K562 (cell line): ENCODE measurements at regions not wholly inside any gene's neighbourhood (a gene's known extent, or its start where the extent isn't known, plus 50 kb on each side); places are given as distances from the start of the nearest gene placed in this dataset.

ENCODE experiments used
- BRD4 ChIP-seq: fragments of 200-600 bp; sonication (generic); IDR thresholded peaks from 2 replicates; pipeline ENCODE4 v1.6.1; 2017; ENCODE audit warnings: inconsistent platforms
- CC2D1A ChIP-seq: fragments of 450-650 bp; IDR thresholded peaks from 2 replicates; pipeline ENCODE4 v1.6.1; 2017; ENCODE audit warnings: mild to moderate bottlenecking
- CHD1 ChIP-seq: fragments of 200-600 bp; sonication (generic); IDR thresholded peaks from one replicate; pipeline ENCODE4 v1.6.1; 2012; ENCODE audit warnings: mild to moderate bottlenecking, moderate library complexity, low read length, inconsistent platforms
- CSDE1 ChIP-seq, 2 experiments: fragments of 450-650 bp; IDR thresholded peaks; 2 replicates each; pipeline ENCODE4 v1.6.1; 2016; ENCODE audit warnings: mild to moderate bottlenecking in 1 of 2
- FOXK2 ChIP-seq, 2 experiments: fragments of 450-650 bp; IDR thresholded peaks in 1 of 2; conservative IDR thresholded peaks in 1 of 2; 2 replicates each; pipeline ENCODE4 v1.6.1; 2016; ENCODE audit warnings: low read depth in 2 of 2, mild to moderate bottlenecking in 1 of 2
- KDM1A ChIP-seq, 2 experiments: fragments of 450-650 bp; IDR thresholded peaks; 2 replicates each; pipeline ENCODE4 v1.6.1; 2016; ENCODE audit warnings: mild to moderate bottlenecking in 2 of 2
- NONO ChIP-seq, 2 experiments: fragments of 200-400 bp in 1 of 2; fragments of 450-650 bp in 1 of 2; formaldehyde crosslinking in 1 of 2; IDR thresholded peaks; 2 replicates each; pipeline ENCODE4 v1.6.1; 2017; ENCODE audit warnings: low read depth in 2 of 2, mild to moderate bottlenecking in 2 of 2, moderate library complexity in 2 of 2, low read length in 1 of 2
- PTBP1 ChIP-seq: fragments of 200-400 bp; formaldehyde crosslinking; IDR thresholded peaks from 2 replicates; pipeline ENCODE4 v1.6.1; 2017; ENCODE audit warnings: low read depth, low read length
- SAFB ChIP-seq: fragments of 200-400 bp; formaldehyde crosslinking; IDR thresholded peaks from 2 replicates; pipeline ENCODE4 v1.6.1; 2017; ENCODE audit warnings: low read depth, low read length, borderline replicate concordance
- TAL1 ChIP-seq: fragments of 450-650 bp; IDR thresholded peaks from 2 replicates; pipeline ENCODE4 v1.6.1; 2016; ENCODE audit warnings: mild to moderate bottlenecking
- TF ChIP-seq, protein P1 (sequence below): fragments of 250-450 bp; sonication (Bioruptor Pico); IDR thresholded peaks from 2 replicates; pipeline ENCODE4 v1.5.0; 2022; ENCODE audit warnings: mild to moderate bottlenecking
- TF ChIP-seq, protein P2 (sequence below): fragments of 250-450 bp; sonication (Bioruptor Pico); IDR thresholded peaks from 2 replicates; pipeline ENCODE4 v1.8.0; 2022; ENCODE audit warnings: inconsistent platforms, mild to moderate bottlenecking, moderate library complexity, borderline replicate concordance
- TF ChIP-seq, protein P3 (sequence below): sonication (generic); formaldehyde crosslinking; IDR thresholded peaks from 2 replicates; pipeline ENCODE4 v1.8.0; 2022; ENCODE audit warnings: mild to moderate bottlenecking, missing genetic modification reagents

DNA sequence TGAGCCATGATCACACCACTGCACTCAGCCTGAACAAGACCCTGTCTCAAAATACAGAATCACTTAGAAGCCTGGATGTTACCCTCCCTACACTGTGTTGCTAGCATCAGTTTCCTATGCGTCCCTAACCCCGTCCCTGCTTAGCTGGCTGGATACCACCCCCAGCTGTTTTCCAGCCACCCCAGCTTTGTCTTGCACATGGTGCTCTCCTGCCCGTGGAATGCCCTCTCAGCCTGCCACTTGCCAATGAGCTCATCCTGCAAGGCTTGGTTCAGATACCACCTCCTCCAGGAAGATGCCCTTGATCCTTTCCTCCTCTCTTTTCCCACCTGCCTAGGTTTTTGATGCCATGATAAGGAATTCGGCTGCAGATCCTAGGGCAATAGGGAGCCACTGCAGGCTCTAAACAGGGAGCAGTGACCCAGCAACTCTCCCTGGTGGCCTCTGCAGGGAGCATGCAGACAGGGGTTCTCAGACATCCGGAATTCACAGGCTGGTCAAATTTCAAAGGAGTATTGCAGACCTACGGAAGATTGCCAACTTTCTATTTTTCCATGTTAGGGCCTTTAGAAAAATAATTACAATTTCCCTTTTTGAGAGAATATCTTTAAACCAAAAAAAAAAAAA is 52.7 kb upstream of the WNT7B start (continued):
- TF ChIP-seq NONO (IDR thresholded peaks at IDR 0.05; ENCODE audit: low read depth in 2 of 2, low read length in 1 of 2) (no peak), KDM1A (IDR thresholded peaks at IDR 0.05) (peak in 1 of 2 experiments; percentile 41; a peak in 1 of 4 replicates), FOXK2 (conservative IDR thresholded peaks at IDR 0.05 in 1 of 2, IDR thresholded peaks at IDR 0.05 in 1 of 2; ENCODE audit: low read depth in 2 of 2) (no peak), SAFB (no peak), CSDE1 (IDR thresholded peaks at IDR 0.05) (no peak), CHD1 (no peak), CC2D1A (no peak), PTBP1 (peak; percentile 76; the same call in 1 of the 2 replicates), BRD4 (no peak), TAL1 (no peak)
- TF ChIP-seq, protein P1, sequence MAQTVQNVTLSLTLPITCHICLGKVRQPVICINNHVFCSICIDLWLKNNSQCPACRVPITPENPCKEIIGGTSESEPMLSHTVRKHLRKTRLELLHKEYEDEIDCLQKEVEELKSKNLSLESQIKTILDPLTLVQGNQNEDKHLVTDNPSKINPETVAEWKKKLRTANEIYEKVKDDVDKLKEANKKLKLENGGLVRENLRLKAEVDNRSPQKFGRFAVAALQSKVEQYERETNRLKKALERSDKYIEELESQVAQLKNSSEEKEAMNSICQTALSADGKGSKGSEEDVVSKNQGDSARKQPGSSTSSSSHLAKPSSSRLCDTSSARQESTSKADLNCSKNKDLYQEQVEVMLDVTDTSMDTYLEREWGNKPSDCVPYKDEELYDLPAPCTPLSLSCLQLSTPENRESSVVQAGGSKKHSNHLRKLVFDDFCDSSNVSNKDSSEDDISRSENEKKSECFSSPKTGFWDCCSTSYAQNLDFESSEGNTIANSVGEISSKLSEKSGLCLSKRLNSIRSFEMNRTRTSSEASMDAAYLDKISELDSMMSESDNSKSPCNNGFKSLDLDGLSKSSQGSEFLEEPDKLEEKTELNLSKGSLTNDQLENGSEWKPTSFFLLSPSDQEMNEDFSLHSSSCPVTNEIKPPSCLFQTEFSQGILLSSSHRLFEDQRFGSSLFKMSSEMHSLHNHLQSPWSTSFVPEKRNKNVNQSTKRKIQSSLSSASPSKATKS (CRISPR knock-in tag) = no peak
- TF ChIP-seq, protein P2, sequence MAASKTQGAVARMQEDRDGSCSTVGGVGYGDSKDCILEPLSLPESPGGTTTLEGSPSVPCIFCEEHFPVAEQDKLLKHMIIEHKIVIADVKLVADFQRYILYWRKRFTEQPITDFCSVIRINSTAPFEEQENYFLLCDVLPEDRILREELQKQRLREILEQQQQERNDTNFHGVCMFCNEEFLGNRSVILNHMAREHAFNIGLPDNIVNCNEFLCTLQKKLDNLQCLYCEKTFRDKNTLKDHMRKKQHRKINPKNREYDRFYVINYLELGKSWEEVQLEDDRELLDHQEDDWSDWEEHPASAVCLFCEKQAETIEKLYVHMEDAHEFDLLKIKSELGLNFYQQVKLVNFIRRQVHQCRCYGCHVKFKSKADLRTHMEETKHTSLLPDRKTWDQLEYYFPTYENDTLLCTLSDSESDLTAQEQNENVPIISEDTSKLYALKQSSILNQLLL (CRISPR knock-in tag) = no peak
- TF ChIP-seq, protein P3, sequence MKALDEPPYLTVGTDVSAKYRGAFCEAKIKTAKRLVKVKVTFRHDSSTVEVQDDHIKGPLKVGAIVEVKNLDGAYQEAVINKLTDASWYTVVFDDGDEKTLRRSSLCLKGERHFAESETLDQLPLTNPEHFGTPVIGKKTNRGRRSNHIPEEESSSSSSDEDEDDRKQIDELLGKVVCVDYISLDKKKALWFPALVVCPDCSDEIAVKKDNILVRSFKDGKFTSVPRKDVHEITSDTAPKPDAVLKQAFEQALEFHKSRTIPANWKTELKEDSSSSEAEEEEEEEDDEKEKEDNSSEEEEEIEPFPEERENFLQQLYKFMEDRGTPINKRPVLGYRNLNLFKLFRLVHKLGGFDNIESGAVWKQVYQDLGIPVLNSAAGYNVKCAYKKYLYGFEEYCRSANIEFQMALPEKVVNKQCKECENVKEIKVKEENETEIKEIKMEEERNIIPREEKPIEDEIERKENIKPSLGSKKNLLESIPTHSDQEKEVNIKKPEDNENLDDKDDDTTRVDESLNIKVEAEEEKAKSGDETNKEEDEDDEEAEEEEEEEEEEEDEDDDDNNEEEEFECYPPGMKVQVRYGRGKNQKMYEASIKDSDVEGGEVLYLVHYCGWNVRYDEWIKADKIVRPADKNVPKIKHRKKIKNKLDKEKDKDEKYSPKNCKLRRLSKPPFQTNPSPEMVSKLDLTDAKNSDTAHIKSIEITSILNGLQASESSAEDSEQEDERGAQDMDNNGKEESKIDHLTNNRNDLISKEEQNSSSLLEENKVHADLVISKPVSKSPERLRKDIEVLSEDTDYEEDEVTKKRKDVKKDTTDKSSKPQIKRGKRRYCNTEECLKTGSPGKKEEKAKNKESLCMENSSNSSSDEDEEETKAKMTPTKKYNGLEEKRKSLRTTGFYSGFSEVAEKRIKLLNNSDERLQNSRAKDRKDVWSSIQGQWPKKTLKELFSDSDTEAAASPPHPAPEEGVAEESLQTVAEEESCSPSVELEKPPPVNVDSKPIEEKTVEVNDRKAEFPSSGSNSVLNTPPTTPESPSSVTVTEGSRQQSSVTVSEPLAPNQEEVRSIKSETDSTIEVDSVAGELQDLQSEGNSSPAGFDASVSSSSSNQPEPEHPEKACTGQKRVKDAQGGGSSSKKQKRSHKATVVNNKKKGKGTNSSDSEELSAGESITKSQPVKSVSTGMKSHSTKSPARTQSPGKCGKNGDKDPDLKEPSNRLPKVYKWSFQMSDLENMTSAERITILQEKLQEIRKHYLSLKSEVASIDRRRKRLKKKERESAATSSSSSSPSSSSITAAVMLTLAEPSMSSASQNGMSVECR (CRISPR knock-in tag) = no peak
